Glomerular visceral epithelial cell (primary cell): ENCODE measurements at regions not wholly inside any gene's neighbourhood (a gene's known extent, or its start where the extent isn't known, plus 50 kb on each side); places are given as distances from the start of the nearest gene placed in this dataset.

Source experiments
- DNase-seq: peaks from one replicate; pipeline ENCODE4 v3.0.0-alpha.2; 2016; ENCODE audit errors: extremely low spot score

- DNase-seq = no peak
Observed at GRCh38 chr3:111473550-111473949, 68.4 kb upstream of the CD96 start.

GRCh38 chr3:111476701-111477100, 65.3 kb upstream of the CD96 start:
- DNase-seq = no peak

DNA sequence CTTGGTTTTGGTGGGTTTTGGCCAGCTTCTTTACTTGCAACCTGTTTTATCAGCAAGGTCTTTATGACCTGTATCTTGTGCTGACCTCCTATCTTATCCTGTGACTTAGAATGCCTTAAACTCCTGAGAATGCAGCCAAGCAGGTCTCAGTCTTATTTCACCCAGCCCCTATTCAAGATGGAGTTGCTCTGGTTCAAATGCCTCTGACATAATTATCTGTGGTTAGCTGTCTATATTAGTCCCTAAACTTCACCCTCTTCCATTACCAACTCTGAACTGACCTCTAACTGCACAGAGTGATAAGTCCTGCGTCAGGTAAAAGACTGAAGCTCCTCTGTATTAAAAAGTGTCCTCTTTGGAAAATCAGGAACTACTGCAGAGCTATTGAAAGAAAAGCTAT, 61.9 kb upstream of the CD96 start:
- DNase-seq = no peak

GRCh38 chr3:111481551-111481950, 60.4 kb upstream of the CD96 start:
- DNase-seq = no peak

GRCh38 chr3:111482574-111482973, 59.4 kb upstream of the CD96 start:
- DNase-seq = no peak

DNA sequence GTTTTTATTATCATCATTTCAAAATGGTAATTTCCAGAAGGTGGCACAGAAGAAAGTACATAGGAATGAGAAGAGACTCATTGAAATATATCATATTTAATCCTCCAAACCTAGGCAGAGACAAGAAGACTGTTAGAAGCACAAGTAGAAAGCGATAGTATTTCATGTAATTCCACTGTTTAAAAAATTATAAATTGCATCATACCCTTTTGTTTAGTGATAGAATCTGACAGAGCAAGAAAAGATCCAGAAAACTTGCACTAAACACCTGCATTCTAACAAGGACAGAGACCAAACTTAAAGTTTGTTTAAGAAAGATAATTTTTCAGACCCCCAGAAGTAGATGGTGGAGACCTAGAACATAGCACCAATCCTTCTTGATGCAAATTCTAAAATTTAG, 56.9 kb upstream of the CD96 start:
- no peak for DNase-seq
